GM23248 (cell line): ENCODE measurements at regions not wholly inside any gene's neighbourhood (a gene's known extent, or its start where the extent isn't known, plus 50 kb on each side); places are given as distances from the start of the nearest gene placed in this dataset.

ENCODE experiments used
- EZH2 ChIP-seq: fragments of 200-600 bp; sonication (generic); IDR thresholded peaks from 2 replicates; pipeline ENCODE4 v1.6.1; 2018; ENCODE audit warnings: antibody characterized with exemption, mild to moderate bottlenecking; ENCODE audit not compliant: insufficient read depth, poor library complexity, severe bottlenecking
- EZH2phosphoT487 ChIP-seq: fragments of 200-600 bp; sonication (generic); IDR thresholded peaks from 2 replicates; pipeline ENCODE4 v1.6.1; 2018; ENCODE audit warnings: antibody characterized with exemption, moderate library complexity, mild to moderate bottlenecking, low read depth; ENCODE audit not compliant: insufficient read depth

DNA sequence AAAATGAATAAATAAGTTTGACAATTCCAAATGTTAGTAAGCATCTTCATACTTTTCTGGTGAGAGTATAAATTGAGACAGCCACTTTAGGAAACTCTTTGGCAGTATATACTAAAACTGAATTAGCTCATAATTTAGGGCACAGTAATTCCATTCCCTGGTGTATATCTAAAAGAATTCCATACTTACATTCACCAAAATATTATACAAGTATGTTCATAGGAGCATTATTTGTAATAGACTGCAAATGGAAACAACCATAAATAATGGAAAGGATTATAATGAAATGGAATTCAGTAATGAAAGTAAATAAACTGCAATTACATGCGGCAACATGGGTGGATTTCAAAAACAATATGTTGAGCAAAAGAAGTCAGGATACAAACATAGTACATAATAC lies 315.8 kb upstream of the LRRC4C start:
- no peak for TF ChIP-seq EZH2phosphoT487
- no peak for TF ChIP-seq EZH2
